ENCODE measurements at regions not wholly inside any gene's neighbourhood (a gene's known extent, or its start where the extent isn't known, plus 50 kb on each side); places are given as distances from the start of the nearest gene placed in this dataset.

DNA sequence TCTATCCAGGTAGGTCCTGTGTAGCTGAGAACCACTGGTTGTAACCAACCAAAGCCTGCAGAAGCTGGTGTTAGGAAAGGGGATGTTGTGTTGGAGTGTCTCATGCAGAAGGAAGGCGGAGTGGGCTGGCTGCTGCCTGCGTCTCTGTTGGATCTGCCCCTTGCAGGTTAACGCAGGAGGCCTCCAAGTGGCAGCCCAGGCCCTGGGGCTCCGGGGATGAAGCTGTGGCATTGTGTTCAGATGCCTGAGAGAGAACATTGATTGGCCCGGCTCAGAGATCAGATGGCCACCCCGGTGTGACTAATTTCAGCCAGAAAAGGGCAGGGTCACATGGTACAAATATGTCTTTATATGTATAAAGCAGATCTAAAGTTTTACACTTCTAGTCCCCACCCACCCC, 216.0 kb downstream of the GLI2 start:
- no peak for TF ChIP-seq CTCF (IDR thresholded peaks at IDR 0.05)
- TF ChIP-seq POLR2A (IDR thresholded peaks at IDR 0.05): no peak
